Dermis blood vessel endothelial cell (primary cell): ENCODE measurements at regions not wholly inside any gene's neighbourhood (a gene's known extent, or its start where the extent isn't known, plus 50 kb on each side); places are given as distances from the start of the nearest gene placed in this dataset.
"Not testable (repeated sequence)": the region's sequence is repeated elsewhere in the genome, so short reads cannot be mapped to it uniquely, and the experiment has no call there.

Source experiments
- DNase-seq: peaks from one replicate; pipeline ENCODE4 v3.0.0; 2010

GRCh38 chr1:244271691-244272308 is 179.9 kb downstream of the ADSS2 start:
- no peak for DNase-seq

GRCh38 chr1:244272471-244273261 is 179.0 kb downstream of the ADSS2 start:
- DNase-seq, result peak; percentile 95

- no peak for DNase-seq
These were observed 178.4 kb downstream of the ADSS2 start for GRCh38 chr1:244273262-244273844.

- peak; percentile 88 for DNase-seq
These were observed 177.7 kb downstream of the ADSS2 start for GRCh38 chr1:244273845-244274619.

- DNase-seq, result no peak
These were observed 175.1 kb downstream of the ADSS2 start for GRCh38 chr1:244276646-244277045.

GRCh38 chr1:244280201-244280600 is 171.5 kb downstream of the ADSS2 start:
- no peak for DNase-seq

- DNase-seq, result no peak
These were observed 170.8 kb downstream of the ADSS2 start for GRCh38 chr1:244280859-244281258.

- DNase-seq, result no peak
These were observed 167.9 kb downstream of the ADSS2 start for GRCh38 chr1:244283772-244284171.

GRCh38 chr1:244284641-244285156 is 167.0 kb downstream of the ADSS2 start:
- DNase-seq, result no peak

GRCh38 chr1:244286341-244286740 is 165.4 kb downstream of the ADSS2 start:
- DNase-seq, result no peak

- DNase-seq, result no peak
These were observed 164.0 kb downstream of the ADSS2 start for GRCh38 chr1:244287726-244288125.

GRCh38 chr1:244288663-244289062 is 163.0 kb downstream of the ADSS2 start:
- DNase-seq, result no peak

- DNase-seq, result no peak
These were observed 161.5 kb downstream of the ADSS2 start for GRCh38 chr1:244289991-244290785.

GRCh38 chr1:244291236-244292201 is 160.2 kb downstream of the ADSS2 start:
- DNase-seq, result no peak

- no peak for DNase-seq
These were observed 157.0 kb downstream of the ADSS2 start for GRCh38 chr1:244294599-244295224.

- peak; percentile 14 for DNase-seq
These were observed 155.7 kb downstream of the ADSS2 start for GRCh38 chr1:244296003-244296402.

- DNase-seq, result peak; percentile 15
These were observed 155.3 kb downstream of the ADSS2 start for GRCh38 chr1:244296447-244296846.

- DNase-seq, result no peak
These were observed 154.6 kb downstream of the ADSS2 start for GRCh38 chr1:244297087-244297486.

- no peak for DNase-seq
These were observed 154.1 kb downstream of the ADSS2 start for GRCh38 chr1:244297616-244298015.

GRCh38 chr1:244300029-244300375 is 151.7 kb downstream of the ADSS2 start:
- not testable (repeated sequence) for DNase-seq
